HG03457 (cell line): ENCODE measurements at regions not wholly inside any gene's neighbourhood (a gene's known extent, or its start where the extent isn't known, plus 50 kb on each side); places are given as distances from the start of the nearest gene placed in this dataset.

Source experiments
- ATAC-seq: cut with Tn5 transposase; IDR thresholded peaks from one replicate; pipeline ENCODE4 v1.9.1; 2021; ENCODE audit warnings: moderate number of reproducible peaks; ENCODE audit not compliant: unreplicated experiment

DNA sequence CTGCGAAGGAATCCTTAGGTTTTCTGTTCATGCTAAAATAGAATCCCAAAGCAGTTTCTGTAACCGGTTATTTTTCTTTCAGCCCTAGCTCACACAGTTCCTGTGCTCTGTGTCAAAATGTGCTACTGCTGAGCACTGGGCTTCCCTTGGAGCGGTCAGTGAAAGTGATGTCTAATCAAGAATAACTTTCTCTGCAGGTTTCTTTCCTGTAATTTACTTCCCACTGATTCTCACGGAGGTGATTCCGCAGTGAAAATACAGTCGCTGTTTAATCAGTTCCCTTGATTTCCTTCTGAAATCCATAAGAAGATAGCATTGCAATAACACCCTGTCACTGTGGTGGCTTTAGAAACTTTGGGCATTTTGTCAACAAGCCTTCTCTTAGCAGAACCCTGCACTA lies 112.0 kb upstream of the ISL1 start:
- ATAC-seq, result no peak

DNA sequence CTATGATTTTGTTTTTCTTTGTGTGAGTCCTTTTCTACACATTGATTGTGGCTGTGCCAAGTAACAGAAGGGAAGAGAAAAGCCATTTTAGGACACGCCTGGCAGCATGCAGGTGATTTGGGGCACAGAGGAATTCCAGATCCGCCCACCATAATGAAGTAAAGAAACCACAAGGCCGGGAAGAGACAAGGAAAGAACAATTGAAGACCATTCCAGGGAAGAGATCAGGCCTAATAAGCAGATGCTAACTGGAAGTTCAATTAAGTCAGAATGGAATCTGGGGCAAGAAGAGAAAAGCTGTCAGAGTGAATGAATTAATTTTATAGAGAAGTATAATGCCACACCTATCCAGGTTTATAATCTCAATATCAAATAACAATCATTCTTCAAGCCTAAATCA lies 110.2 kb upstream of the ISL1 start:
- ATAC-seq, result no peak

- no peak for ATAC-seq
These were observed 109.4 kb upstream of the ISL1 start for GRCh38 chr5:51273871-51274270.

GRCh38 chr5:51275428-51275827 lies 107.8 kb upstream of the ISL1 start:
- ATAC-seq, result no peak

DNA sequence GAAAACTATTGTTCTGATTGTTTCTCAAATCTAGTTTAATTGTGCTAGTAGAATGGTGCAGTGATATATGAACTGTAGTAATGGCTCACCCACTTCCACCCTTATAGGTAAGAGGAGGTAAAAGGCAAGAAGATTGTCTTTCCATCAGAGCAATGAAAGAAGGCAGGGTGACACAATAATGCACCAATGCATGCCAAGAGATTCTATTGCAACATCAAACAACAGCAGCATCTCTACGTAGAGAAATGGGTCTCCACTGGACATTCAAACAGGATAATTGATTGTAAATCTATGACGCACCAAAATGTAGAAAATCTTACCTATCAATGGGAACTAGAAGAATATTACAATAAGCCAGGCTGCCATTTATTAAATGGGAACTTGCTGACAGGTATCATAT lies 107.0 kb upstream of the ISL1 start:
- no peak for ATAC-seq

DNA sequence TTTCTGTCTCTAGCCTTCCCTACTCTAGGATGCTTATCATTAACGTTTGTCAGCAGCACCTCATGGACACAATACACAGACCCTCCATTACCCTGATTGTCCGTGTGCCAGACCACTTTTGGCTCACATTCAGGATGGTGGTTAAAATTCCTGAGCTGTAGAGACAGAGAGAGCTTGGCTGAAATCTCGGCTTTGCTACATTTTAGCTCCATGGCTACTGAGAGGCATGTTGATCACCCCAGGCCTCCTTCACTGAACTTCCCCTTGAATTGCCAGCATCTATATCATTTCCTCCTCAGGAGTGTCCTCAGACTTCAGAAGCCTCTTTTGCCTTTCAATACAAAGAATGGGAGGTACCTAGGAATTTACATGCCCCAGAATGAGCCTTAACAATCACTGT lies 104.7 kb upstream of the ISL1 start:
- no peak for ATAC-seq

- ATAC-seq, result no peak
These were observed 103.1 kb upstream of the ISL1 start for GRCh38 chr5:51279983-51280706.

DNA sequence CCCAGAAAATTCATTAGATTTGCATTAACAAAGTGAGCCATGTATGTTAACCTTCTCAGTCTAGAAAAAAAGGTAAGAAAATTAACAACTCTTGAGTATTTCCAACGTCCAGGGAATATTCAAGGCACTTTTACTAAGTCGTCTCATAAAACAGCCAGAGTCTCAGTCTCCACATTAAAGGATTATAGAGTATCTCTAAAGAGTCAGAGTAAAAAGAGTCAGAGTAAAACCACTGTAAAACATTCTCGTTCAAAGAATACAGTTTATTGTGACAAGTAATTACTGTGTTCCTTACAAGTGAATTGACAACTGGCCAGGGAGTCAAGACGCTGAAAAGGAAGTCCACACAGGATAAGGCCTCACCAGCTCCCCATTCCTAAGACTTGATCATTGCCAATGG lies 97.2 kb upstream of the ISL1 start:
- ATAC-seq, result no peak

DNA sequence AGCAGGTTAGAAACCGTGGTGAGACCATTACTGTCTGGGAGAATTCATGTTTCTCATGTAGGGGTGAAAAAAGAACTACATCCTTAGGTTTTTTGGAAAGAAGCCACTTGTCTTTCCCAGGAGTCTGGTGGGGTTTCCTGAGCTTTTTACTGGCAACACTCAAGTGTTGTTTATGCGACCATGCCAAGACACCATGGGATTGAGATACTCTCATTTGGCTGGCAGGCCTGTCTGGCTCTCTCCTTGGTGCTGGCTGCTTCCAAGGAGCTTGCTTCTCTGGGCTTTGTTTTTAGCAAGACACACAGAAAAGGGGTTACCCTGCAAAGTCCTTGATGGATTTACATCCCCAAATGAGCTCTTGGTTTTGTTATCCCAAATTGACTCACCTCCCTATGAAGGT lies 80.9 kb upstream of the ISL1 start:
- ATAC-seq, result no peak

DNA sequence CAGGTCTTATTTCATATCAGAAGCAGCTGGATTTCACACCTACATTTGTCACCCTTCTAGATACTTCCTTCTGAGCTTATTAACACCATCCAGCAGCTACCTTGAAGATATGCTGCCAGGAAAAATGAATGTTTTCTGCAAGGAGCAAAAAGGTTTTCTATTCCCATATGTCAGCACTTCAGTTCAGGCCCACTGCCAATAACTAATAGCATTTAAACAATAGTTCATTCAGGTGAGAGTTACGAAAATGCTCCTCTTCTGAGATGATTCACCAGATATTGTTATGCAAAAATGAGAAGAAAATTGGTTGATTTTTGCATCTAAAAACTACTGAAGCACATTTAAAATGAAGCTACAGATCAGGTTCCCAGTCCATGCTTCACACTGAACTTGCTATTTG lies 56.4 kb upstream of the ISL1 start:
- ATAC-seq, result no peak
